Astrocyte (in vitro differentiated cells and primary cell): ENCODE measurements at regions not wholly inside any gene's neighbourhood (a gene's known extent, or its start where the extent isn't known, plus 50 kb on each side); places are given as distances from the start of the nearest gene placed in this dataset.

Experiments used
- CTCF ChIP-seq: IDR thresholded peaks from 2 replicates; pipeline ENCODE4 v1.5.1; 2011; ENCODE audit warnings: low read depth, mild to moderate bottlenecking, inconsistent platforms, low read length, moderate library complexity; ENCODE audit not compliant: insufficient read depth
- EZH2 ChIP-seq: IDR thresholded peaks from 2 replicates; pipeline ENCODE4 v1.6.1; 2012; ENCODE audit warnings: mild to moderate bottlenecking, low read length, inconsistent platforms; ENCODE audit not compliant: insufficient read depth

GRCh38 chr20:48010623-48011022, 225.3 kb upstream of the SULF2 start:
- no peak for TF ChIP-seq CTCF
- no peak for TF ChIP-seq EZH2
